ENCODE measurements at regions not wholly inside any gene's neighbourhood (a gene's known extent, or its start where the extent isn't known, plus 50 kb on each side); places are given as distances from the start of the nearest gene placed in this dataset.

DNA sequence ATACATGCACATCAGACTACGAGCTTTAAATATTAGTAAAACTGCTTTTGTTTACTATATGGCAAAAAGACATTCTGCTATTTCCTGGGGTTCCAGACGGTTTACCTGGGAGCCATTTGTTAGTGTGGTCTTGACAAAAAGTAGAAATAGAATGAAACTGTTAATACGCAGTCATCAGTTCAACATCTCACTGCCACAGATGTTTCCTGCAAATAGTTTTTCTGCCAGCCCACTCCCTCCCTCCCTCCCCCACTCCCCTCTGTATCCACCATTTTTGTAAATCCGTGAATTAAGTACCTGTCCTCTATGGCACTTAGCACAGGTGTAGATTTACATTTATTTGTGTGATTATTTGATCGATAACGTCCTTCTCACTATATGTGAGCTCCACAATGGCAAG lies 74.6 kb upstream of the TPK1 start (continued):
- TF ChIP-seq ZNF518B (CRISPR knock-in tag; IDR thresholded peaks at IDR 0.05) (no peak), SIN3B (IDR thresholded peaks at IDR 0.05; ENCODE audit: low read depth) (no peak), RBM25 (IDR thresholded peaks at IDR 0.05; ENCODE audit: low read depth, low read length, severe bottlenecking) (no peak)

DNA sequence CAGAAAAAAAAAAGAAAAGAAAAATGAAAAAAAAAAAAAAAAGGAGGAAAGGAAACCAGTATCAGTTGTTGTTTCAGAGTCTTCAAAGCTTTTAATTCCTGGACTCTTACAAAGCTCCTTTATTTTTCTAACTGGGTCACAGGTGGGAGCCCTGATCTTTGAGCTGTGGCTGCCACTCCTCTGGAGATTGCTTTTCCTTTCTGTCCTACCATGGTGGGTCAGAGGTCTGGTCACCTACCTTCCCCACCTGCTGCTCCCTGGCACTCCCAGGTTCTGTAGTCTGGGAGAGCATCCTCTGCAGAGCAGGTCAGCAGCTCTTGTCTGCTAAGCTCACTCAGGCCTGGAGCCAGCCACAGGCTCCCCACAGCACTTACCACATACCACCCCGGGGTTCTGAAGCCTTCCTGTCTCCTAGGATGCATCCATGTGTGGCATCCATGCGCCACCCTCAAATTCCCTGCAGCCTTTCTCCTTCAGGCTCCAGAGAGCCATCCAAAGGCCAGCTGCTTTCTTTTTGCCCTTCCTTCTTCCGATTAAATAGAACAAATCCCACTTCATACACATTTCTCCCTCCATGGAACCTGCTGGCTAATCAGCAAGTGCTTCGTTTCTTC lies 73.2 kb upstream of the TPK1 start:
- ChIA-PET CTCF (ENCODE audit: low intra/inter-chr PET ratio) (no interaction called here), POLR2A (interaction anchor here (0.5 kb wide), 1 partner anchor 9 kb away, joined by 3 read pairs; no protein-coding TSS in a partner anchor)
- no peaks in the 10 kb centered on the region for H4K20me1 ChIP-seq (replicated peaks; ENCODE audit: control insufficient read depth, insufficient read depth, low read length)
- H3K9ac ChIP-seq (ENCODE audit: insufficient read depth in 1 of 2, low read depth in 2 of 2, low read length in 2 of 2): no peak overlapping the region
- in situ Hi-C loops (cut with MboI): no loop called here
- no peaks in the 10 kb centered on the region for H3K27me3 ChIP-seq (ENCODE audit: control insufficient read depth in 2 of 2, insufficient read depth in 2 of 2, low read length in 2 of 2)
- H3K27ac ChIP-seq (ENCODE audit: extremely low read depth, low read depth, low read length): no peak overlapping the region
- no peak for ATAC-seq
- FAIRE-seq: no peak
- no peak for TF ChIP-seq ZFP1 (CRISPR knock-in tag; IDR thresholded peaks at IDR 0.05)
- intact Hi-C loops (cut with micrococcal nuclease): no loop called here
- no peak overlapping the region for H3K4me3 ChIP-seq
- no peaks in the 10 kb centered on the region for H3K79me2 ChIP-seq (ENCODE audit: control insufficient read depth, insufficient read depth, low read length)
- no peak for DNase-seq (ENCODE audit: extremely low read depth in 1 of 4, low spot score in 3 of 4)
- no peaks in the 10 kb centered on the region for H3K4me1 ChIP-seq (replicated peaks in 1 of 2; ENCODE audit: control insufficient read depth in 2 of 2, insufficient read depth in 2 of 2, low read length in 2 of 2)
- H3K9me1 ChIP-seq (ENCODE audit: control insufficient read depth, insufficient read depth, low read length): no peaks in the 10 kb centered on the region
- H2AFZ ChIP-seq (ENCODE audit: low read depth, low read length): no peak overlapping the region
- no peak overlapping the region for H3K4me2 ChIP-seq (ENCODE audit: insufficient read depth, low read length)
- WGBS (ENCODE audit: insufficient coverage, low coverage, missing lambda C conversion rate): 0% methylated on average over 4 of the region's 4 CpGs
- H3K9me3 ChIP-seq (replicated peaks; ENCODE audit: control insufficient read depth, insufficient read depth, low read depth, low read length): no peaks in the 10 kb centered on the region
- H3K36me3 ChIP-seq (ENCODE audit: control insufficient read depth, insufficient read depth, low read length): no peaks in the 10 kb centered on the region
- BruUV-seq (replicated peaks): no TSS peak

Data from K562 (cell line).